ENCODE measurements at regions not wholly inside any gene's neighbourhood (a gene's known extent, or its start where the extent isn't known, plus 50 kb on each side); places are given as distances from the start of the nearest gene placed in this dataset.

DNA sequence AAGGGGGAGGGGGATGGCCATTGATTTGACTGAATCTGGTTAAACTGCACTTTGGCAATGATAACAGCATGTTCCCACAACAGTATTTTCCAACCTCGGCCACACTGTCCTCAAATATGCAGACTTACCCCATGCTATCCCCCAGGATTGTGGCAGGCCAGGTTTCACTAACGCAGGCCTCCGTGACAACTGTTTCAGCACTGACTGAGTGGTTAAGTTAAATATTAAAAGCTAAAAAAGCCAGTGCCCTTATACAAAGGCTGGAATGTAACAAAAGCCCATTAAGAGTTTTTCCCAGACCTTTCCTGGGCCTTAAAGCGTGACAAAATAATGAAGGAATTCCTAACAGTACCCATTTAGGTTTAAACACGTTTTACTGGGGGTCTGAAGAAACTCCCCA lies 202.9 kb downstream of the USP25 start:
- Histone ChIP-seq H3K4me3 (no peak overlapping the region), H3K27me3 (replicated peaks in 1 of 7) (peaks cover 0 to 7% (median 0%) of the 10 kb centered on the region in 7 donors), H3K4me1 (no peaks in the 10 kb centered on the region), H3K36me3 (no peaks in the 10 kb centered on the region), H3K27ac (no peak overlapping the region), H3K9me3 (no peaks in the 10 kb centered on the region)
- TF ChIP-seq POLR2AphosphoS5 (IDR thresholded peaks at IDR 0.05) (no peak), POLR2A (IDR thresholded peaks at IDR 0.05) (no peak), CTCF (IDR thresholded peaks at IDR 0.05 in 8 of 11, conservative IDR thresholded peaks at IDR 0.05 in 3 of 11) (no peak)
- intact Hi-C loops (cut with DNase I; ENCODE audit: low total_unique reads) = no loop called here
- DNase-seq = no peak
- 78 to 88% (median 84%) methylated on average over 5 of the region's 5 CpGs for WGBS, 5 donors

GRCh38 chr21:15935530-15935929 lies 205.7 kb downstream of the USP25 start:
- no peak for DNase-seq
- TF ChIP-seq CTCF (IDR thresholded peaks at IDR 0.05 in 8 of 11, conservative IDR thresholded peaks at IDR 0.05 in 3 of 11) = no peak
- Histone ChIP-seq H3K36me3 (no peaks in the 10 kb centered on the region), H3K4me1 (no peaks in the 10 kb centered on the region), H3K9me3 (no peaks in the 10 kb centered on the region), H3K27ac (no peak overlapping the region), H3K27me3 (replicated peaks in 1 of 7) (no peaks in the 10 kb centered on the region), H3K4me3 (no peak overlapping the region)
- 62 to 78% (median 73%) methylated on average over 1 of the region's 1 CpG for WGBS, 5 donors
- intact Hi-C loops (cut with DNase I; ENCODE audit: low total_unique reads) = no loop called here

- WGBS, 5 donors = 84 to 94% (median 88%) methylated on average over 4 of the region's 4 CpGs
- Histone ChIP-seq H3K4me3 (no peak overlapping the region), H3K27me3 (replicated peaks in 1 of 7) (no peaks in the 10 kb centered on the region), H3K9me3 (no peaks in the 10 kb centered on the region), H3K4me1 (no peaks in the 10 kb centered on the region), H3K36me3 (no peaks in the 10 kb centered on the region), H3K27ac (no peak overlapping the region)
- no peak for DNase-seq
- intact Hi-C loops (cut with DNase I; ENCODE audit: low total_unique reads) = no loop called here
- TF ChIP-seq POLR2A (IDR thresholded peaks at IDR 0.05) = no peak
- no peak for TF ChIP-seq POLR2AphosphoS5 (IDR thresholded peaks at IDR 0.05)
- TF ChIP-seq CTCF (IDR thresholded peaks at IDR 0.05 in 8 of 11, conservative IDR thresholded peaks at IDR 0.05 in 3 of 11) = no peak
Observed at GRCh38 chr21:15943009-15943666, 213.4 kb downstream of the USP25 start.

- no peaks in the 10 kb centered on the region for H3K36me3 ChIP-seq
- TF ChIP-seq POLR2AphosphoS5 (IDR thresholded peaks at IDR 0.05) = no peak
- TF ChIP-seq POLR2A (IDR thresholded peaks at IDR 0.05) = no peak
- TF ChIP-seq CTCF (IDR thresholded peaks at IDR 0.05 in 8 of 11, conservative IDR thresholded peaks at IDR 0.05 in 3 of 11) = no peak
- intact Hi-C loops (cut with DNase I; ENCODE audit: low total_unique reads) = no loop called here
- 46 to 66% (median 54%) methylated on average over 6 of the region's 6 CpGs for WGBS, 5 donors
- no peak overlapping the region for H3K27ac ChIP-seq
- peaks cover 0 to 28% (median 18%) of the 10 kb centered on the region in 8 donors for H3K9me3 ChIP-seq
- no peaks in the 10 kb centered on the region for H3K27me3 ChIP-seq (replicated peaks in 1 of 7)
- no peak for DNase-seq
- H3K4me3 ChIP-seq = no peak overlapping the region
- no peaks in the 10 kb centered on the region for H3K4me1 ChIP-seq
Observed at GRCh38 chr21:15947677-15948076, 217.9 kb downstream of the USP25 start.

Measured in spleen (tissue), 11 donors.